ENCODE measurements at regions not wholly inside any gene's neighbourhood (a gene's known extent, or its start where the extent isn't known, plus 50 kb on each side); places are given as distances from the start of the nearest gene placed in this dataset.

DNA sequence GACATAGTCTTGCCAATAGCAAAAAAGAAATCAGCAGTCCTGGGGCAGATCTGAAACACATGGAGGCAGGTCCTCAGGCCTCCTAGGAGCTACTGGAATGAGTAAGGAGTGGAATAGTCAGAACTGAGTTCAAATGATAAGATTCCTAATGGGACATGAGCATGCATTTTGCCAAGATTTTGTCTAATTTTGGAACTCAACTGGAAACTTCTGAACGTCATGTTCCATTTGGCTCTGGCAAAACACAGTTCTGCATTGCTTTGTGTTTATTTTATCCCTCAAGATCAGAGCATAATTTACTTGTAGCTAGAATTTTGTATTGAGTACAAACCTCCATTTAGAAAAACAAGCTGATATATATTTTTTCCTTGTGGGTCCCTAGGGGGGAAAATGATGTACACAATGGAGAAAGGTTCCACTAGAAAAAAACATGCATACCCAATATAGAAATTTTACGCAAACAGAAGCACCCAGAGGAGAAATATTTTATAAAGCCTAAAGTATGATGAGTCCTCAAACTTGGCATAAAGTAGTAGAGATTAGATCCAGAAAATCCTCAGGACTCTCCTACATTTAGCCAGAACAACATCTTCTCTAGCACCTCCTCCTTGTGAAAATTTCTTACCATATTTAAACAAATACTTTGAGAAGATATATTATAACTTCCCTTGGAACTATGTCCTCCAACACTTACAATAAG, 149.0 kb upstream of the SERP2 start:
- FAIRE-seq = no peak

DNA sequence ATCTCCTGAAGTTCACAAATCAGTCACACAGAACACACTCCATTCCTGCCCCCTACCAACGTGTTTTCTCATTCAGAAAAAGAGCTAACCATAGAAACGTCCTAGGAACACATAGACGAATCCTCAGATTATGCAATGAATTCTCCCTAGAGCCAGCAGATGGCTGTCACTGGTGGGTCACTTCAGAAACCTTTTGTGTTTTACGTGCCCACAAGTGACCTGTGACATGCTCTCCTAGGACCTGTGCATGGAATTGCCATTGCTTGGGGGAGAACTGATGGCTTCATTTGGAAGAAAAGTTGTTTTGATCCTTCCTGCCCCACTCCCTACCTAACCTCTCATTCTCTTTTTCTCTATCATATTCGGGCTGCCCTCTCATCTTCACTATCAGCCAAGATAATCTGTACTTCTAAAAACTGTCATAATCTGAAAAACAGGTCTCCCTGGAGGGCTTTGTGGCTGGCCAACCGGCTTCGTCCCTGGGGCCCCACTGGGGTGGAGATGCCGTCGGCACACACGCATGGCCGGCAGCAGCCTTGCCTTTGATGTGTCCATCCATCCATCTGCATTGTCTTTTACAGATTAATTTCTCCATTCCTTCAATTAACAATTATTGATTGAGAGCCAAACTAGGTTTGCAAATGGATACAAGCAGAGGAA, 144.1 kb upstream of the SERP2 start:
- no peak for FAIRE-seq

DNA sequence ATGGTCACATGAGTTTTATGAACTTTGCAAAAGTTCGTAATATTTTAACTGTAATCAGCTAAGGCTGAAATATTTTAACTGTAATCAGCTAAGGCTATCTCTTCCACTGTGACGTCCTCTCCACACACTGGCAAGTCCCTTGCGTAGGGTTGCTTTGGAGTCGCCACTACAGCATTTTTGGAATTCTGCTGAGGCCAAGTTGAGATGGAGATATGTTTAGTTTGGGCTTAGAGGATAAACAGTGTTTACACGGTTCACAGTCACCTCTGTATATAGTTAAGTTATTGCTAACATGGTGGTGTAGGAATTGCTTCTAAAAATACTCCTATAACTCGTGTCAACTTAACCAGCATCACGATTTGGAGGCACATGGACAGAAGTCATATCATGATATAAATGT, 143.6 kb upstream of the SERP2 start:
- FAIRE-seq = no peak

DNA sequence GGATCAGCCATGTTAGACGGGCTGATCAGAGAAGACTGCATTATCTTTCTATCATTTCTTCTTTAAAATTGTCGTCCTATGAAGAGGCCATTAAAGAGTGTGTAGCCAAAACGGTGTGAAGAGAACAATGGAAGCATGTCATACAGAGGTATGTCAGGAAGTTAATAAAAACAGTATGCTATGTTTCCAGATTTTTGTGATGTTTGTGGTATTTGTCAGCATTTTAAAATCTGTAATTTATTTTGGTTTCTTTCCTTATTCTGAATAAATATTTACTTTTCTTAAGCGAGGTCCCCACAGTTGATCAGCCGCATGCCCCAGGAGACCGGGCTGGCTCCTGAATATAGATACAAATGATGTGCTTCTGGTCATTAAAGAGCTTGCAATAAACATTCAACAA, 142.9 kb upstream of the SERP2 start:
- FAIRE-seq = no peak

DNA sequence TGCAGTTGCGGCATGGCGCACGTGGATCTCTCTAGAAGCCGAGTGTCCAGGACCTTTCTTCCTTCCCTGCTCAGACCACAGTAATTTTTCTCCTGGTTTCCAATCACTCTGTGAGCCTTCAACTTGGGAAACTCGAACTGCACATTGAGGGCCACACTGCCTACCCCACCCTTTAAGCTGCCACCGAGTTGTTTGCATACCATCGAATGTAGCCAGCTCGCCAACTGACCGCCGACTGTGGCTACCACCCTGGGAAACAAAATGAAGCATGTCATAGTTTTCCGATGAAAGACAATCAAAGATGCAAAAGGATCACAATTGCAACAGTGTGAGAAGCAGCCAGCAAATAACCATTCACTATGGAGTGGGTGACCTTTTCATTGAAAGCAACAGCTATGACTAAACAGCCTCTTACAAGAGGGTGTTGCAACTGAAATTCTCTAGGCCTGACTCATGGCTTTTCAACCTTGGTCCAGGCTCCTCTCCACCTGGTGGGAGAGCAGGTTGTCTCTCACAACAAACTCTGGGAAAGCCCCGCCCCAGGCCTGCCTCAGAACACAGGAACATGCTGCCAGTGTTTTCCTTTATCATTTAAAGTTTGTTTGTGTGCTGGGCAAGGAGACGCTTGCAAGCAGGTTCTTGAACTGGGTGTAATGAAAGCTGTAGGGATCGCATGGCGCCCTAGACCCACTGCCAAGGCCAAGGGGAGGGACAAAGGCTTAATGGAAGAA, 141.7 kb upstream of the SERP2 start:
- FAIRE-seq = no peak

DNA sequence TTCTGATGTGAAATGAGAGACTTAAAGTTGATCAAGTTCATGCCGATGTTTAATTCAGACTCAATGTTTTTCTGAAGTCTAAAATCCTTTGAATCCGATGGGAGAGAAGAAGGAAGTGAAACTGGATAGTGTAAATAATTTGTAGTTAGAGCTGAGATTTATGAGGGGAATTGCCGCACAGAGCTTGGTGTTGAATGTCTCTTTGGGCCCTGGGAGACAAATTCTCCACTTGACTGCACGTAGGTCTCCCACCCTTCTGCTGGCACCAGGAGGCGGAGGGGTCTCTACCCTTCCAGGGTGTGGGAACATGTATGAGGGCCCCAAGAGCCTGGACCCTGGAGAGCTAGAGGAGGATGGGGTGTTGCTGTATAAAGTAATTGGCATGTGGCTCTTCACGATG, 140.8 kb upstream of the SERP2 start:
- FAIRE-seq = no peak

DNA sequence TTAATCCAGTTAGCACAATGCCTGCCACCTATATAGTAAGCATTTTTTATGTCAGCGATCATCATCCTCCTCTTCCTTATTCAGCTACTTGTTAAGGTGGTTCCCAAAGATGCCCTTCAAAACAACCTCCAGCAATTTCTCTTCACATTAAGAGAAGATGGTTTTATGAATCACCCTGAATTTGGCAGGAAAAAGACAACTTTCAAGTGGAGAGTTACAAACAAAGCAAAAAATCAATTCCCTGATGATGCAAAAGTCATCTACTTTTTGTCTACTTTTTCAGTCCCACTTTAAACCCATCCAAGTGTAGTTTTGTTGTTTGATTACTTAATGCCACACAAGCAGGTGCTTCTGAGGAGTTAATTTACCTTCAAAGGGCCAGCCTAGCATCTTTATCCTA, 139.1 kb upstream of the SERP2 start:
- no peak for FAIRE-seq

DNA sequence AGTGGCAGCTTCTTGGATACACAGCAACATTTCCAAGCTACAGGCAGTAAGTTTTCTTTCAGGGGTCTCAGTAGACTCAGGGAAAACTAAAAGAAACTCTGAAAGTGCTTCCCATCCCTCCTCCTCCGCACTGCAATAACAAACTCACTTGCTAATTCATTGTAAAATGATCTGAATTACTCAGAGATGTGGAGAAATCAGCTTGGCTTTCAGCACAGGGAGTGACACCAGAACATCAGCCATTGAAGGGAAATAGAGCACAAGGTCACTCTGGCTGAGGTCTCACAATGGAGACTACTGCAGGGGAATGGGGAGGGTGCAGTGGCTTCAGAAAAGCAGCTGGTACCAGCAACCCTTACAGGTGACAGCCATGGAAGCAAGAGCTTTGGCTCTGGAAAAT, 137.3 kb upstream of the SERP2 start:
- FAIRE-seq = no peak

DNA sequence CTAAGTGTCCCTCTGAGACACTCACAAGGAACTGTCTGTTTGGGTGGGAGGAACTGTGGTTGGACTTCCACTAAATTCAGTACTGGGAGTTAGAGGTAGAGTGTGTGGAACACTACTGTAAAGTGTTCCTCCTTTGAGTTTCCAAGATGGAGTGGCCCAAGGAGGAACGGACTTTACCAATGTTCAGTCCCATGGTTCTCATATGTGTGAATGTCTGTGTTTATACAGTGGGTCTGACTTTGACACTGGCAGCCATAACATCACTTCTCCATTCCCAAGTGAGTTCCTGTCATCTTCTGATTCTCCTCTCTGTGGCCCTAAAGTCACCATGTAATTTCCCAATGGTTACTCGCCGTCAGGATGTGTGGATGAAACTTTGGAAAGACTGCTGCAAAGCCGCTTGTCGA, 136.8 kb upstream of the SERP2 start:
- no peak for FAIRE-seq

DNA sequence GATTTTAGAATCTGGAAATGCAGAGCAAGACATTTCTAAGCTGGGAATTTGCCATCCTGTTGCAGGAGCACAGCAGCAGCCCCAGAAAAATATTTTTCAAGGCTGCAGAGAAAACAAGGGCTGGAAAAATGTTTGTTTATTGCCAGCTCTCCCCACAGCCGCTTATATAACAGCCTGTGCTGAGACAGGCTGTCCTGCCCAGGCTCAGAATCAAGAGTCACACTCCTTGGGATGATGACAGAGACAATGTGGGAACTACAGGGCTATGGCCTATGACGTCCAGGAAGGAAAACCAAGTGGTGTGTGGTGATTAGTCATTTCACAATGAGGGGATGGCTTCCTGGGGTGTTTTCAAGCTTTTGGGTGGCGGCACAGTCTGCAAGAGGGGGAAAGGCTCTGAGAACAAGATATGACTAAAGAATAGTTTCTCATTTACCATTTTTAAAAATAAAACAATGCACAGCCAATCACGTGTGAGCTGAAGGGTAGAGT, 136.3 kb upstream of the SERP2 start:
- FAIRE-seq = no peak

DNA sequence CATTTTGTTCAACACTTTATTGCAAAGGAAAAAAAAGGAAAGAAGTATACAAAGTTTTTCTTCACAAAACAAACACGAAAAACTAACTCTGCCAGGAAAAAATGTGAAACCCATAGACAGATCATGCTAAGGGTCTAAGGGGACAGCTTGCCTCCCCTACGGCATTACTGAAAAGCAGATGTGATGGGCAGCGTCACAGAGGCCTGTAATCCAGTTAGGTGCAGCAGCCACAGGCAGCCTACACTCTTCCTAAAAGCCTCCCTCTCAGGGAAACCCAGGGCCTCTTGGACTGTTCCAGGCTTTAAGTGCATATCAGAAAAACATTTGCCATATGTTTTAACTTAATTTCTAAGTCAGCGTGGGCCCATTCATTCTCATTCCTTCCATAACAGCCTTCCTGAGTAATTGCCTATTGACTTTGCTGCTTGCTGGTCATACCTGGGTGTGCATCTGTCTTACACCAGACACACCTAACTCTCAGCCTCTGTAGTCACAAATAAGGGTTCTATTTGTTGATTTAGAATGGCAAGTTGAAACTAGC, 135.7 kb upstream of the SERP2 start:
- no peak for FAIRE-seq

DNA sequence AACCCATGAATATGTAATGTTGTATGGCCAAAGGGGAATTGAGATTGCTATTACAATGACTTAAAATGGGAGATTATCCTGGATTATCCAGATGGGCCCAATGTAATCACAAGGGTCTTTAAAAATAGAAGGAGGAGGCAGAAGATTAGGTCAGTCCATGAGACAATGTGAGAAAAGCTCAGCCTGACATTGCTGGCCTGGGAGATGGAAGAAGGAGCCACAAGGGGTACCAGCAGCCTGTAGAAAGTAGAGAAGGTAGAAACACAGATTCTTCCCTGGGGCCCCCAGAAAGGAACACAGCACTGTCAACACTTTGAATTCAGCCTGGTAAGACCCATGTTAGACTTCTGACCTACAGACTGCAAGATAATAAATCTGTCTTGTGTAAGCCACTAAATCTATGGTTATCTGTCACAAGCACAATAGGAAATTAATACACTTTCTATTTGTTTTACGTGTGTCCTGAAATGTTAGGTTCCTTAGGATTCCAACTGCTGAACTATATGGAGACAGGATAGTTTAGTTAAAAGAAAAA, 132.9 kb upstream of the SERP2 start:
- FAIRE-seq = no peak

DNA sequence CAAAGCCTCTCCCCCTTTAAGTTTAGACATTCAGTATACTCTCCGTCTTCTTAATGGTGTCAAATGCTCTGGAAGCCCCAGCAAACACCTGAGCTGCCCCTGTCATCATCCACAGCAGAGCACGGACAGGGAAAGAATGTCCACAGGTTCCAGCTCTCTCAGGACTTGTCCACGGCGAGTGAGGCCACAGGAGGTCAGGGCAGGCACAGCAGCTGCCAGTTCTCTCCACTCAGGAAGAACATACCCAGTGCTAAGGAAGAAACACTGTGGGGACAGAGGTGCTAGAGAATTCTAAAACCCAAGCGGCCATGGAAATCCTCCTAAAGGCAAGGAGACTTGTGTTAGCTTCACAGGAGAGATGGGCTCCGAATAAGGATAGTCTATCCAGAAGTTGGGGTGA, 132.0 kb upstream of the SERP2 start:
- FAIRE-seq = no peak

DNA sequence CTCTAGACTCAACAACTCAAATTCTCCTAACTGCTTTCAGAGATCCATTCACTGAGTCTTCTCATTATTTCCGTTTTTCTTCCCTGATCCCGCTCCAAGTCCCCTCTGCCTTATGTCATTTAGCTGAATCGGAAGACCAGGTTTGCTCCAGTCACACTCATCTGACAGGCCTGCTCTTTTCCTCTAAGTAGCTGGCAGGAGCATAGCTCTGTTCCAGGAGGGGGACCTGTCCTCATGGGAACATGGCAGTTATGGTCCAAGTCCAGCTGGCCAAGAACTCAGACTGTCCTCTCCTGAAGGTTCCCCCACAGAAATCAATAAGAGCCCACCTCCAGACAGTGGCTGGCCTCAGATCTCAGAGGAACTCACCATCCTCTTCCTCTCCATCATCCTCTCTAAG, 130.9 kb upstream of the SERP2 start:
- no peak for FAIRE-seq

DNA sequence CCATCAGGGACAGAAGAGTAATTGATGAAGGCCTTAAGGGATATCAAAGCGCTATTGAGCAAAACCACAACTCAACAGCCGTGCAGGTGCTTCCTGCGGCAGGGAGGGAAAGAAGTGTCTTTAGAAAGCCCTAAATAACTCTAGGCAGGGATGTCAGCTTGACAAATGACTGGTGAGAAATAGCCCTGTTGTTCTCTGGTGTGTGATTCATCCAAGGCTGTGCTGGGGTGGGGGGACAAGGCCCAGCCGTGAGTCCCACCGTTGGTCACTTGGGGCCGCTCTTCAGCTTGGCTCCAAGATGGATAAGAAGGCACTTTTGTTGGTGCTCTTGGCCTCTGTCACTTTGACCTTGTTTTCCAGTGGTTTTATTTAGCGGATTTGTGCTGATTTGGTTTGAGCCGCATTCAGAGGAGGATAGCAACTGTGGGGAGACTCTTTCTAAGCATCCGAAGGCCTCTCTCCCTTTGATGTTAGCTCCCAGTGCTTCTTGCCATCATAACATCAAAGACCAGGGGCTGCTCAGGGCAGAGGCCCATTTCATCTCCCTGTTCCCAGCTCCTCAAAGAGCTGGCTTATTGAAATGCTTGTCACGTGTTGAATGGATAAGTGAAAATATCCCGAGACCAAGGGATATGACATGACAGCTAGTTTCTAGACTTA, 130.3 kb upstream of the SERP2 start:
- no peak for FAIRE-seq

DNA sequence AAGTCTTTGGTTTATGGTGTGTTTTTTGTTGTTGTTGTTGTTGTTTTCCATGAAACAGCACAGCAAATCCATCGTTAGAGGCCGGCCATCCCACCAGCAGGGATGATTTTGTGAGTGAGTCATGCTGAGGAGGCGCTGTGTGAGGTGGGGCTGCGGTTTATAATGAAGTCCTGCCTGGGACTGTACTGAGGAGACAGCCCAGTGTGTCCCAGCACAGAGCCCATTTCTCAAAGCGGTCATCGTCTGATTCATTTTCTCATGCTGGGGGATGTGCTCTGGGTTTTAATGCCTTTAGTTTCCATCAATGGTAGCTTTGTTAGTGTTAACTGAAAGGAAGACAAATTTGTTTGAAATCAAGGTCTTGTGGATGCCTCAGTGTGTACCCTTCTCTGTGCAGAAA, 129.3 kb upstream of the SERP2 start:
- FAIRE-seq = no peak

DNA sequence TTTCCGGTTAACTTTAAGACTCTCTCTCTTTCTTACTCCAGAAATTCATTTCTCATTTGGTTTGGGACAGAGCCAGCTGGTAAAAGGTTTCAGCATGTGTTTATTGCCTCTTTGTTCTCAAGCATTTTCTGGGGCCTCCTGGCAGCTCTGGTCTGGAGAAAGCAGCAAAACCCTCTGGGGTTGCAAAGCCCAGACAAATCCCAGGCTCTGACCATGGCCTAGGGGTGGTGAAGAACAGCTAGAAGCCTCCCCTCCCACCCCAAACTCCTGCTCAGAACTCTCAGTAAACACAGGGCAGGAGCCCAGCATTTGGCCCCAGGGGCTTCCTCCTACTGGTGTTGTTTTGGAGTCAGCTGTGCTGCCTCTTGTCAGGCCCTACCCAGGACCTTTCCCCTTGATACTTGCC, 124.2 kb upstream of the SERP2 start:
- FAIRE-seq = peak; percentile 18

DNA sequence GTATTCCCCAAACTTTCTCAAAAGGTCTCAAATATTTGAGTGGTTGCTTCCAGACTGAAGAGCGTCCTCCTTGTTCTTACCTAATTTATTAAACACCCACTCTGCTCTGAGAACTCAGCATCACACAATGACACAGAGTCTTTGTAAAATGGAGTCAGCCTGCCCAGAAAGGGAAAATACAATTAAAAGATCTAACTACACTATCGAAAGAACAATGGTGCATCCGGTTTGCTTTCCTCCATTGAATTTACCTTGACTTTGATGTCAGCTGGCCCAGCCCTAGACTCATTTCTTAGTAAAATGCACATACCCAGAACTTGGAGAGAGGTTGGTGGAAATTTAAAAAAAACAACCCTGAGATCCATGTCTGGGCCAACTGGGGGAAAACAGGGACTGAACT, 120.7 kb upstream of the SERP2 start:
- no peak for FAIRE-seq

DNA sequence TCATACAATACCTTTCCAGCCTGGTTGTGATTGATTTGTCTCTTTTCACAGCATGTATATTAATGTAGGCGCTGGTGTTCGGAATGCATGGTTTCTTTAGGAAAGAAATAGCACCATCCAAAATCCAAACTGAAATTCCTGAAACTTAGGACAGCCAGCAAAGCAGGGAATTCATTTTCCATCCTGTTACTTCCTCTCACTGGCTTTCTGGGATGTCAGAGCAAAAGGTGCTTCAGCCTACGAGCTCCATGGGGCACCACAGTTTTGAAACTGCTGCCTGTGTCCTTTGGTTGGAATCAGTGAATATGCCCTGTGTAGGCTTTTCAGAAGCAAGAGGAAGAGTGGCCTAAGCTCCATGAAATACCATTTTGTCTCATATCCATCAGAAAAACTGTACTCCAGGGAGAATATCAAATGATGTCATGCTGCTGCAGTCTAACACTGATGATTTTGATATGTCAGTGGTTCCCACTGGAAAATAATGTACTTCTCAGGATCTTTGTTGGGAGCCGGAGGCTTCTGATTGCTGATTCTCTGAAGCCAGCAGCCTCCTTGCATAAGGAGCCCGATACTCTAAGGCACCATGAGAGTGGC, 117.8 kb upstream of the SERP2 start:
- no peak for FAIRE-seq

DNA sequence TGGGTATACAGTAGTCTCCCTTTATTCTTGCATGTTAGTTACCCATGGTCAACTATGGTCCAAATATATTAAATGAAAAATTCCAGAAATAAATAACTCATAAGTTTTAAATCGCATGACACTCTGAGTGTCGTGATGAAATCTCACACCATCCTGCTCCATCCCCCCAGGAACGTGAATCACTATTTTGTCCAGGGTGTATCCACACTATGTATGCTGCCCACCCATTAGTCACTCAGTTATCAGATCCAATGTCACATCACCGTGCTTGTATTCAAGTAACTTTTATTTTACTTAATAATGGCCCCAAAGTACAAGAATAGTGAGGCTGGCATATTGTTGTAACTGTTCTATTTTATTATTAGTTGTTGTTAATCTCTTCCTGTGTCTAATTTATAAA, 115.8 kb upstream of the SERP2 start:
- no peak for FAIRE-seq

DNA sequence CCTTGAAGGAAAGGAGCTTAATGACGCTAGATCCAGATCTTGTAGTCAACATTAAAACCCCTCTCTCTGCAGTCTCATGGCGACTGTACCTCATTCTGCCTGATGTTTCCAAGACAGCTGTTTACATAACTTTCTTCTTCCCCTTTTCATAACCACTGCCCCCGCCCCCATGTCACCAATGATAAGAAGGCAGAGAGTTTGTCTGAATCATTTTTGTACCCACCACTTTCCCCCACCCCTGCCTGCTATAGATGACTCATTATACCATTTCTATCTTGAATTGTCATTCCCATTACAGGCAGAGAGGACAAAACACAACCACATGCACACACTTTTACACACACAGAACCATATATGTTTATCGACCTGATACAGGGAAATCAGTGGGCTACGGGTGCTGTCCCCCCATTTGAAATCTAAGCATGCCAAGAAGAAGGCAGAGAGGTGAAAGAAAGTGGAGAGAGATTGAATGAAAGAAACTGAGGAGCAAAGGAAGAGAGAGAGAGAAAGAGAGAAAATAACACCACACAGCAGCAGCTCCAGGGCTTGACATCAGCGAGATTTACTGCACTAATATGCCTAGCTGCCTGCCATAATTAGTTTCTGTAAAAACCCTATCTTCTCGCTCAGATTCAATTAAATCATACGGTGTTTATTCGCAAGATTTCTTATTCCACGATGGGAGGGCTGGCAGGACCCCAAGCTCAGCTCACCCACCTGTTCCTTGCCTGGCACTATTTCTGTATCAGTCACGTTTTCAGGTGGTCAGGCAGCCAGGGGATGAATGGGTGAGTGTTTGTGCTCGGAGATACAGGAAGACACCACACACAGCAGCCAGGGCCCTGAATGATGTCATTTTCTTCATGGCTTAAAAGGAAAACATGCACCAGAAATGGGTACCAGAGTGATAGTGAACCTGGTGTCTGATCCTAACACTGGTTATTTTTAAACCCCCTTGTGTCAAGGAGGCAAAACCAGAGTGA, 114.3 kb upstream of the SERP2 start:
- FAIRE-seq = no peak
